ENCODE measurements at regions not wholly inside any gene's neighbourhood (a gene's known extent, or its start where the extent isn't known, plus 50 kb on each side); places are given as distances from the start of the nearest gene placed in this dataset.

DNA sequence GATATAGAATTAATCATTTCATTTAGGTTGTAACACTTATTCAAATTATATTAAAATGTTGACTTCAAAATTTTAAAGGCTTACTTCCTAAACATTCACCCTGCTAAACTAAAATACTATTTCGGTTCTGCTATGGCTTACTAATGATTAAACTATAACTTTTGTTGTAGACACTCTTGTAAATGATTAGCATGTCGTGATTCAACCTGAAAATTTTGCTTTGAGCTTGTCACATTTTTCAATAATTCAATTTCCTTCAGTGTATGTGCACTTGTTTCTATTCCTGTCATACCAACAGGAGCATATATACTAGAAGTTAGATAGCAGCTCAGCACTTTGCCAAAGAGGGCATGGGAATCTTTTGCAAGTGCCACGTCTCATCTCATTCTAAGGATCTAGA lies 1018.8 kb downstream of the AMY1C start:
- Histone ChIP-seq H2AFZ (ENCODE audit: low read depth, low read length) (no peak overlapping the region), H3K4me2 (ENCODE audit: insufficient read depth, low read length) (no peak overlapping the region), H3K4me3 (replicated peaks in 1 of 3; ENCODE audit: insufficient read depth in 1 of 3, low read depth in 1 of 3, low read length in 3 of 3) (no peak overlapping the region), H3K9me1 (replicated peaks; ENCODE audit: control insufficient read depth, extremely low read depth, insufficient read depth, low read length) (no peaks in the 10 kb centered on the region), H3K4me1 (ENCODE audit: control insufficient read depth, extremely low read depth, insufficient read depth, low read length) (no peaks in the 10 kb centered on the region), H3K27me3 (ENCODE audit: control insufficient read depth in 2 of 2, insufficient read depth in 2 of 2, low read length in 2 of 2) (no peaks in the 10 kb centered on the region), H3K27ac (ENCODE audit: insufficient read depth, low read depth, low read length) (no peak overlapping the region), H3K9ac (replicated peaks; ENCODE audit: extremely low read depth, insufficient read depth, low read length) (no peak overlapping the region), H3K9me3 (replicated peaks; ENCODE audit: control insufficient read depth, insufficient read depth, low read length) (no peaks in the 10 kb centered on the region), H3K79me2 (ENCODE audit: control insufficient read depth, insufficient read depth, low read length) (no peaks in the 10 kb centered on the region), H3K36me3 (ENCODE audit: control insufficient read depth in 2 of 2, extremely low read depth in 1 of 2, insufficient read depth in 2 of 2, low read length in 2 of 2) (no peaks in the 10 kb centered on the region), H4K20me1 (replicated peaks; ENCODE audit: control insufficient read depth, extremely low read depth, insufficient read depth, low read length) (no peaks in the 10 kb centered on the region)
- dilution Hi-C loops (cut with MboI; ENCODE audit: extremely low pct_ligation_motif_present, low sequenced_read_pairs) (no loop called here), intact Hi-C loops (cut with micrococcal nuclease) (no loop called here)
- ChIA-PET CTCF (no interaction called here), POLR2A (no interaction called here)
- BruUV-seq (replicated peaks): no TSS peak
- no peak for DNase-seq (ENCODE audit: low read depth, low spot score)
- TF ChIP-seq POLR2A (IDR thresholded peaks at IDR 0.05; ENCODE audit: low read depth, low read length) (no peak), POLR2AphosphoS5 (IDR thresholded peaks at IDR 0.05; ENCODE audit: insufficient read depth, low read depth, low read length) (no peak), MYC (IDR thresholded peaks at IDR 0.05; ENCODE audit: low read depth, low read length) (no peak), MAX (IDR thresholded peaks at IDR 0.05; ENCODE audit: insufficient read depth, insufficient read length) (no peak), EZH2 (IDR thresholded peaks at IDR 0.05; ENCODE audit: borderline replicate concordance, low read depth, low read length, severe bottlenecking) (no peak), FOS (IDR thresholded peaks at IDR 0.05; ENCODE audit: borderline replicate concordance, insufficient read depth, low read length) (no peak), JUN (IDR thresholded peaks at IDR 0.05; ENCODE audit: borderline replicate concordance, insufficient read depth, insufficient read length, low read depth) (no peak), GATA2 (IDR thresholded peaks at IDR 0.05; ENCODE audit: insufficient read depth, insufficient read length, low read depth, low read length) (no peak), CTCF (IDR thresholded peaks at IDR 0.05; ENCODE audit: extremely low read depth in 1 of 2, insufficient read depth in 1 of 2, low read depth in 1 of 2, low read length in 2 of 2) (no peak)
- no peak for FAIRE-seq

Measured in endothelial cell of umbilical vein (primary cell).